ENCODE measurements at regions not wholly inside any gene's neighbourhood (a gene's known extent, or its start where the extent isn't known, plus 50 kb on each side); places are given as distances from the start of the nearest gene placed in this dataset.
"Not testable (repeated sequence)": the region's sequence is repeated elsewhere in the genome, so short reads cannot be mapped to it uniquely, and the experiment has no call there.

- DNase-seq (ENCODE audit: low read depth): not testable (repeated sequence)
Observed at GRCh38 chr2:110335415-110336049, 123.2 kb upstream of the MTLN start.

GRCh38 chr2:110333114-110334095 lies 121.1 kb upstream of the MTLN start:
- not testable (repeated sequence) for DNase-seq (ENCODE audit: low read depth)

- DNase-seq (ENCODE audit: low read depth): not testable (repeated sequence)
Observed at GRCh38 chr2:110331625-110332024, 119.3 kb upstream of the MTLN start.

GRCh38 chr2:110329760-110330159 lies 117.4 kb upstream of the MTLN start:
- DNase-seq (ENCODE audit: low read depth): not testable (repeated sequence)

- DNase-seq (ENCODE audit: low read depth): not testable (repeated sequence)
Observed at GRCh38 chr2:110329158-110329557, 116.8 kb upstream of the MTLN start.

GRCh38 chr2:110328677-110329076 lies 116.3 kb upstream of the MTLN start:
- DNase-seq (ENCODE audit: low read depth): not testable (repeated sequence)

GRCh38 chr2:110323832-110324231 lies 111.5 kb upstream of the MTLN start:
- DNase-seq (ENCODE audit: low read depth): not testable (repeated sequence)

GRCh38 chr2:110322535-110322934 lies 110.2 kb upstream of the MTLN start:
- not testable (repeated sequence) for DNase-seq (ENCODE audit: low read depth)

GRCh38 chr2:110320834-110321563 lies 108.7 kb upstream of the MTLN start:
- not testable (repeated sequence) for DNase-seq (ENCODE audit: low read depth)

GRCh38 chr2:110318898-110319297 lies 106.6 kb upstream of the MTLN start:
- not testable (repeated sequence) for DNase-seq (ENCODE audit: low read depth)

- DNase-seq (ENCODE audit: low read depth): not testable (repeated sequence)
Observed at GRCh38 chr2:110317377-110317776, 105.0 kb upstream of the MTLN start.

GRCh38 chr2:110316051-110316865 lies 103.9 kb upstream of the MTLN start:
- not testable (repeated sequence) for DNase-seq (ENCODE audit: low read depth)

GRCh38 chr2:110315054-110315820 lies 102.9 kb upstream of the MTLN start:
- not testable (repeated sequence) for DNase-seq (ENCODE audit: low read depth)

- not testable (repeated sequence) for DNase-seq (ENCODE audit: low read depth)
Observed at GRCh38 chr2:110314472-110314871, 102.1 kb upstream of the MTLN start.

GRCh38 chr2:110313032-110313431 lies 100.7 kb upstream of the MTLN start:
- not testable (repeated sequence) for DNase-seq (ENCODE audit: low read depth)

GRCh38 chr2:110311713-110312444 lies 99.5 kb upstream of the MTLN start:
- not testable (repeated sequence) for DNase-seq (ENCODE audit: low read depth)

- not testable (repeated sequence) for DNase-seq (ENCODE audit: low read depth)
Observed at GRCh38 chr2:110310988-110311475, 98.7 kb upstream of the MTLN start.

GRCh38 chr2:110308728-110309127 lies 96.4 kb upstream of the MTLN start:
- DNase-seq (ENCODE audit: low read depth): not testable (repeated sequence)

GRCh38 chr2:110292807-110293206 lies 80.5 kb upstream of the MTLN start:
- not testable (repeated sequence) for DNase-seq (ENCODE audit: low read depth)

Data from ELR (cell line).